Neural progenitor cell (in vitro differentiated cells): ENCODE measurements at regions not wholly inside any gene's neighbourhood (a gene's known extent, or its start where the extent isn't known, plus 50 kb on each side); places are given as distances from the start of the nearest gene placed in this dataset.

Experiments
- EZH2 ChIP-seq: fragments of 200-600 bp; sonication (generic); IDR thresholded peaks from 2 replicates; pipeline ENCODE4 v1.6.1; 2017; ENCODE audit warnings: antibody characterized with exemption, mild to moderate bottlenecking, moderate library complexity
- EZH2phosphoT487 ChIP-seq: fragments of 200-600 bp; sonication (generic); IDR thresholded peaks from 2 replicates; pipeline ENCODE4 v1.6.1; 2017; ENCODE audit warnings: antibody characterized with exemption
- TF ChIP-seq, protein P1 (sequence below): fragments of 200-600 bp; sonication (generic); IDR thresholded peaks from 2 replicates; pipeline ENCODE4 v1.5.1; 2017; ENCODE audit warnings: antibody characterized with exemption, mild to moderate bottlenecking

DNA sequence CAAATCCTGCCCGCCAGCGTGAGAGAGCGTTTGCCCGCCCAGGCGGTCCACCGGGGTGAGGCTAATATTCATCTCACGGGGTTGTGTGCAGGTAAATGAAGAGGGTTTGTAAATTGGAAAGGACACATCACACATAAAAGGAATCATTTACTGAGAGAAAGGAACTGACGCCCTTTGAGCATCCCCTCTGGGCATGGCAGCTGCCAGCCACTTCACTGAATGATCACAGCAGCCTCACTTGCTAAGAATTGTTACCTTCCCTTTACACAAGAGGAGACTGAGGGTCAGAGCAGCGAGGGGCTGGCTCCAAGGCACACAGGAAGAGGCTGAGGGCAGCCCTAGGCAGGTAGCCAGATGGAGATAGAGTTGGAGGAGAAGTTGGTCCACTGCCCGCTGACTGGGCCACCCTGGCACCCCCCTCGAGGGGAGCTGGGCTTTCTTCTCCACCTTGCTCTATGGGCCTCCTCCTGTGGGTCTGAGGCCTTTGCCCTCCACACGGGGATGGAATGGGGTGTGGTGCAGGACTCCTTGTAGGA, 96.0 kb downstream of the FOXD2 start:
- TF ChIP-seq, protein P1, sequence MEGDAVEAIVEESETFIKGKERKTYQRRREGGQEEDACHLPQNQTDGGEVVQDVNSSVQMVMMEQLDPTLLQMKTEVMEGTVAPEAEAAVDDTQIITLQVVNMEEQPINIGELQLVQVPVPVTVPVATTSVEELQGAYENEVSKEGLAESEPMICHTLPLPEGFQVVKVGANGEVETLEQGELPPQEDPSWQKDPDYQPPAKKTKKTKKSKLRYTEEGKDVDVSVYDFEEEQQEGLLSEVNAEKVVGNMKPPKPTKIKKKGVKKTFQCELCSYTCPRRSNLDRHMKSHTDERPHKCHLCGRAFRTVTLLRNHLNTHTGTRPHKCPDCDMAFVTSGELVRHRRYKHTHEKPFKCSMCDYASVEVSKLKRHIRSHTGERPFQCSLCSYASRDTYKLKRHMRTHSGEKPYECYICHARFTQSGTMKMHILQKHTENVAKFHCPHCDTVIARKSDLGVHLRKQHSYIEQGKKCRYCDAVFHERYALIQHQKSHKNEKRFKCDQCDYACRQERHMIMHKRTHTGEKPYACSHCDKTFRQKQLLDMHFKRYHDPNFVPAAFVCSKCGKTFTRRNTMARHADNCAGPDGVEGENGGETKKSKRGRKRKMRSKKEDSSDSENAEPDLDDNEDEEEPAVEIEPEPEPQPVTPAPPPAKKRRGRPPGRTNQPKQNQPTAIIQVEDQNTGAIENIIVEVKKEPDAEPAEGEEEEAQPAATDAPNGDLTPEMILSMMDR, result no peak
- TF ChIP-seq EZH2phosphoT487 (no peak), EZH2 (no peak)
